ENCODE measurements at regions not wholly inside any gene's neighbourhood (a gene's known extent, or its start where the extent isn't known, plus 50 kb on each side); places are given as distances from the start of the nearest gene placed in this dataset.
A peak's percentile ranks its signal among the peaks of the same experiment; 100 is the strongest.

GRCh38 chr3:80232760-80233159 is 465.0 kb upstream of the ROBO1 start:
- no peaks in the 10 kb centered on the region for H4K20me1 ChIP-seq (ENCODE audit: insufficient read depth, low read depth, low read length)
- no peaks in the 10 kb centered on the region for H3K4me1 ChIP-seq (ENCODE audit: low read length)
- H3K27me3 ChIP-seq (ENCODE audit: low read length) = no peaks in the 10 kb centered on the region
- H3K79me2 ChIP-seq (ENCODE audit: low read length) = no peaks in the 10 kb centered on the region
- no peak overlapping the region for H3K27ac ChIP-seq (ENCODE audit: low read length)
- H3K4me2 ChIP-seq (ENCODE audit: low read depth, low read length, poor library complexity, severe bottlenecking) = no peak overlapping the region
- H3K9ac ChIP-seq (ENCODE audit: low read length) = no peak overlapping the region
- H2AFZ ChIP-seq (ENCODE audit: low read length) = no peak overlapping the region
- no peak for DNase-seq
- H3K9me3 ChIP-seq (ENCODE audit: low read length) = no peaks in the 10 kb centered on the region
- H3K9me2 ChIP-seq (replicated peaks; ENCODE audit: insufficient read depth, low read length) = no peaks in the 10 kb centered on the region
- H3K36me3 ChIP-seq (ENCODE audit: insufficient read depth, low read length) = no peaks in the 10 kb centered on the region
- H3K4me3 ChIP-seq (ENCODE audit: low read length) = no peak overlapping the region

- no peak for DNase-seq
- no peaks in the 10 kb centered on the region for H3K9me3 ChIP-seq (ENCODE audit: low read length)
Measured at GRCh38 chr3:80230962-80231361, 463.2 kb upstream of the ROBO1 start.

GRCh38 chr3:80227216-80227615 is 459.4 kb upstream of the ROBO1 start:
- Histone ChIP-seq H3K4me2 (ENCODE audit: low read depth, low read length, poor library complexity, severe bottlenecking) (no peak overlapping the region), H4K20me1 (ENCODE audit: insufficient read depth, low read depth, low read length) (no peaks in the 10 kb centered on the region), H3K79me2 (ENCODE audit: low read length) (no peaks in the 10 kb centered on the region), H3K27ac (ENCODE audit: low read length) (no peak overlapping the region), H3K4me1 (ENCODE audit: low read length) (no peaks in the 10 kb centered on the region), H3K9ac (ENCODE audit: low read length) (no peak overlapping the region), H2AFZ (ENCODE audit: low read length) (no peak overlapping the region), H3K9me2 (replicated peaks; ENCODE audit: insufficient read depth, low read length) (no peaks in the 10 kb centered on the region), H3K4me3 (ENCODE audit: low read length) (no peak overlapping the region), H3K9me3 (ENCODE audit: low read length) (no peaks in the 10 kb centered on the region), H3K36me3 (ENCODE audit: insufficient read depth, low read length) (no peaks in the 10 kb centered on the region), H3K27me3 (ENCODE audit: low read length) (no peaks in the 10 kb centered on the region)
- DNase-seq = no peak

More at GRCh38 chr3:80230962-80231361, 463.2 kb upstream of the ROBO1 start:
- Histone ChIP-seq H3K27ac (ENCODE audit: low read length) (no peak overlapping the region), H3K36me3 (ENCODE audit: insufficient read depth, low read length) (no peaks in the 10 kb centered on the region), H3K27me3 (ENCODE audit: low read length) (no peaks in the 10 kb centered on the region), H4K20me1 (ENCODE audit: insufficient read depth, low read depth, low read length) (no peaks in the 10 kb centered on the region), H3K4me2 (ENCODE audit: low read depth, low read length, poor library complexity, severe bottlenecking) (no peak overlapping the region), H2AFZ (ENCODE audit: low read length) (no peak overlapping the region), H3K9ac (ENCODE audit: low read length) (no peak overlapping the region), H3K4me3 (ENCODE audit: low read length) (no peak overlapping the region), H3K79me2 (ENCODE audit: low read length) (no peaks in the 10 kb centered on the region), H3K9me2 (replicated peaks; ENCODE audit: insufficient read depth, low read length) (no peaks in the 10 kb centered on the region), H3K4me1 (ENCODE audit: low read length) (no peaks in the 10 kb centered on the region)

- H2AFZ ChIP-seq (ENCODE audit: low read length) = no peak overlapping the region
- no peak overlapping the region for H3K27ac ChIP-seq (ENCODE audit: low read length)
- no peak overlapping the region for H3K4me3 ChIP-seq (ENCODE audit: low read length)
- H3K79me2 ChIP-seq (ENCODE audit: low read length) = no peaks in the 10 kb centered on the region
- H3K4me1 ChIP-seq (ENCODE audit: low read length) = no peaks in the 10 kb centered on the region
- H3K9ac ChIP-seq (ENCODE audit: low read length) = no peak overlapping the region
- no peaks in the 10 kb centered on the region; the same call in 1 of the 2 replicates for H3K9me2 ChIP-seq (replicated peaks; ENCODE audit: insufficient read depth, low read length)
- H3K9me3 ChIP-seq (ENCODE audit: low read length) = no peaks in the 10 kb centered on the region
- H3K4me2 ChIP-seq (ENCODE audit: low read depth, low read length, poor library complexity, severe bottlenecking) = no peak overlapping the region
- no peaks in the 10 kb centered on the region for H3K36me3 ChIP-seq (ENCODE audit: insufficient read depth, low read length)
- no peaks in the 10 kb centered on the region for H3K27me3 ChIP-seq (ENCODE audit: low read length)
- no peak for DNase-seq
- no peaks in the 10 kb centered on the region for H4K20me1 ChIP-seq (ENCODE audit: insufficient read depth, low read depth, low read length)
Measured at GRCh38 chr3:80215191-80215590, 447.4 kb upstream of the ROBO1 start.

- Histone ChIP-seq H3K4me1 (ENCODE audit: low read length) (no peaks in the 10 kb centered on the region), H3K9ac (ENCODE audit: low read length) (no peak overlapping the region), H3K4me3 (ENCODE audit: low read length) (no peak overlapping the region), H4K20me1 (ENCODE audit: insufficient read depth, low read depth, low read length) (no peaks in the 10 kb centered on the region), H3K27me3 (ENCODE audit: low read length) (no peaks in the 10 kb centered on the region), H3K36me3 (ENCODE audit: insufficient read depth, low read length) (no peaks in the 10 kb centered on the region), H2AFZ (ENCODE audit: low read length) (no peak overlapping the region), H3K9me2 (replicated peaks; ENCODE audit: insufficient read depth, low read length) (no peaks in the 10 kb centered on the region; the same call in 1 of the 2 replicates), H3K4me2 (ENCODE audit: low read depth, low read length, poor library complexity, severe bottlenecking) (no peak overlapping the region), H3K79me2 (ENCODE audit: low read length) (no peaks in the 10 kb centered on the region), H3K27ac (ENCODE audit: low read length) (no peak overlapping the region), H3K9me3 (ENCODE audit: low read length) (no peaks in the 10 kb centered on the region)
- no peak for DNase-seq
Measured at GRCh38 chr3:80213086-80213485, 445.3 kb upstream of the ROBO1 start.

- H3K27ac ChIP-seq (ENCODE audit: low read length) = no peak overlapping the region
- no peaks in the 10 kb centered on the region for H3K9me2 ChIP-seq (replicated peaks; ENCODE audit: insufficient read depth, low read length)
- no peaks in the 10 kb centered on the region for H3K36me3 ChIP-seq (ENCODE audit: insufficient read depth, low read length)
- no peak overlapping the region for H3K4me2 ChIP-seq (ENCODE audit: low read depth, low read length, poor library complexity, severe bottlenecking)
- no peak for DNase-seq
- no peak overlapping the region for H3K4me3 ChIP-seq (ENCODE audit: low read length)
- no peaks in the 10 kb centered on the region for H3K9me3 ChIP-seq (ENCODE audit: low read length)
- no peaks in the 10 kb centered on the region for H3K27me3 ChIP-seq (ENCODE audit: low read length)
- H3K4me1 ChIP-seq (ENCODE audit: low read length) = peaks cover 7% of the 10 kb centered on the region
- no peak overlapping the region for H2AFZ ChIP-seq (ENCODE audit: low read length)
- H3K9ac ChIP-seq (ENCODE audit: low read length) = no peak overlapping the region
- no peaks in the 10 kb centered on the region for H4K20me1 ChIP-seq (ENCODE audit: insufficient read depth, low read depth, low read length)
- no peaks in the 10 kb centered on the region for H3K79me2 ChIP-seq (ENCODE audit: low read length)
Measured at GRCh38 chr3:80192936-80193335, 425.1 kb upstream of the ROBO1 start.

GRCh38 chr3:80190051-80190450 is 422.3 kb upstream of the ROBO1 start:
- Histone ChIP-seq H3K79me2 (ENCODE audit: low read length) (no peaks in the 10 kb centered on the region), H3K9ac (ENCODE audit: low read length) (no peak overlapping the region), H3K4me1 (ENCODE audit: low read length) (peaks cover 13% of the 10 kb centered on the region), H3K36me3 (ENCODE audit: insufficient read depth, low read length) (no peaks in the 10 kb centered on the region), H2AFZ (ENCODE audit: low read length) (no peak overlapping the region), H4K20me1 (ENCODE audit: insufficient read depth, low read depth, low read length) (no peaks in the 10 kb centered on the region), H3K4me2 (ENCODE audit: low read depth, low read length, poor library complexity, severe bottlenecking) (no peak overlapping the region), H3K9me2 (replicated peaks; ENCODE audit: insufficient read depth, low read length) (no peaks in the 10 kb centered on the region), H3K4me3 (ENCODE audit: low read length) (no peak overlapping the region), H3K27ac (ENCODE audit: low read length) (no peak overlapping the region), H3K27me3 (ENCODE audit: low read length) (no peaks in the 10 kb centered on the region), H3K9me3 (ENCODE audit: low read length) (no peaks in the 10 kb centered on the region)
- no peak for DNase-seq

GRCh38 chr3:80187981-80188380 is 420.2 kb upstream of the ROBO1 start:
- Histone ChIP-seq H3K79me2 (ENCODE audit: low read length) (no peaks in the 10 kb centered on the region), H3K4me2 (ENCODE audit: low read depth, low read length, poor library complexity, severe bottlenecking) (peak overlapping the region; percentile 6), H3K27me3 (ENCODE audit: low read length) (no peaks in the 10 kb centered on the region), H3K27ac (ENCODE audit: low read length) (no peak overlapping the region), H3K9ac (ENCODE audit: low read length) (no peak overlapping the region), H3K4me3 (ENCODE audit: low read length) (no peak overlapping the region), H3K9me2 (replicated peaks; ENCODE audit: insufficient read depth, low read length) (no peaks in the 10 kb centered on the region), H4K20me1 (ENCODE audit: insufficient read depth, low read depth, low read length) (no peaks in the 10 kb centered on the region), H3K4me1 (ENCODE audit: low read length) (peaks cover 13% of the 10 kb centered on the region), H3K36me3 (ENCODE audit: insufficient read depth, low read length) (no peaks in the 10 kb centered on the region), H2AFZ (ENCODE audit: low read length) (no peak overlapping the region), H3K9me3 (ENCODE audit: low read length) (no peaks in the 10 kb centered on the region)
- DNase-seq = peak; percentile 60

GRCh38 chr3:80159990-80160506 is 392.2 kb upstream of the ROBO1 start:
- Histone ChIP-seq H2AFZ (ENCODE audit: low read length) (no peak overlapping the region), H3K27me3 (ENCODE audit: low read length) (no peaks in the 10 kb centered on the region), H3K9me2 (replicated peaks; ENCODE audit: insufficient read depth, low read length) (no peaks in the 10 kb centered on the region), H3K9me3 (ENCODE audit: low read length) (no peaks in the 10 kb centered on the region), H3K4me2 (ENCODE audit: low read depth, low read length, poor library complexity, severe bottlenecking) (no peak overlapping the region), H3K36me3 (ENCODE audit: insufficient read depth, low read length) (no peaks in the 10 kb centered on the region), H4K20me1 (ENCODE audit: insufficient read depth, low read depth, low read length) (no peaks in the 10 kb centered on the region), H3K79me2 (ENCODE audit: low read length) (no peaks in the 10 kb centered on the region), H3K9ac (ENCODE audit: low read length) (no peak overlapping the region), H3K4me3 (ENCODE audit: low read length) (no peak overlapping the region), H3K27ac (ENCODE audit: low read length) (no peak overlapping the region), H3K4me1 (ENCODE audit: low read length) (no peaks in the 10 kb centered on the region)
- DNase-seq = no peak
